Caco-2 (cell line): ENCODE measurements at regions not wholly inside any gene's neighbourhood (a gene's known extent, or its start where the extent isn't known, plus 50 kb on each side); places are given as distances from the start of the nearest gene placed in this dataset.

ENCODE experiments used
- BruUV-seq: library from RNA; stranded (reverse); fragments of 400-500 nt; replicated peaks from 2 replicates; lab custom pipeline; 2021; lab: Mats Ljungman, UMichigan
- CTCF ChIA-PET: fragments of 300-600 bp; sonication (Branson Sonifier 250); formaldehyde crosslinking; loops from one replicate; lab custom pipeline; 2022; ENCODE audit warnings: antibody characterized with exemption; lab: Charles Lee
- POLR2A ChIA-PET: fragments of 300-600 bp; sonication (Branson Sonifier 250); formaldehyde crosslinking; loops from one replicate; lab custom pipeline; 2022; ENCODE audit warnings: antibody characterized with exemption; lab: Charles Lee
- DNase-seq, 2 experiments: peaks; one replicate each; pipeline versions ENCODE4 v3.0.0 to v3.0.0-alpha.2; 2020 to 2022
- H3K27me3 ChIP-seq: replicated peaks from 2 replicates; pipeline ENCODE4 v1.6.0; 2011; ENCODE audit warnings: low read length; ENCODE audit not compliant: control insufficient read depth, insufficient read depth
- H3K36me3 ChIP-seq: 2 replicates; pipeline ENCODE4 v1.5.1; 2011; ENCODE audit warnings: low read length; ENCODE audit not compliant: control insufficient read depth, insufficient read depth
- H3K4me1 ChIP-seq: fragments of 250-450 bp; sonication (Bioruptor Pico); 2 replicates; pipeline ENCODE4 v1.5.1; 2020; ENCODE audit warnings: mild to moderate bottlenecking
- H3K4me3 ChIP-seq: 2 replicates; pipeline ENCODE4 v1.5.1; 2011; ENCODE audit warnings: low read depth, mild to moderate bottlenecking, control low read depth, low read length
- H3K9me3 ChIP-seq: fragments of 250-450 bp; sonication (Bioruptor Pico); 2 replicates; pipeline ENCODE4 v1.5.1; 2020; ENCODE audit warnings: mild to moderate bottlenecking, moderate library complexity
- H3K27ac Mint-ChIP-seq: one replicate; pipeline ENCODE4 v1.8.0; 2022; ENCODE audit warnings: mixed read lengths; ENCODE audit not compliant: unreplicated experiment
- H3K27me3 Mint-ChIP-seq: one replicate; pipeline ENCODE4 v1.8.0; 2022; ENCODE audit warnings: mixed read lengths; ENCODE audit not compliant: insufficient read depth, unreplicated experiment
- H3K36me3 Mint-ChIP-seq: one replicate; pipeline ENCODE4 v1.8.0; 2022; ENCODE audit warnings: mild to moderate bottlenecking, mixed read lengths; ENCODE audit not compliant: insufficient read depth, unreplicated experiment
- H3K4me1 Mint-ChIP-seq: one replicate; pipeline ENCODE4 v1.8.0; 2022; ENCODE audit warnings: low read depth, mixed read lengths; ENCODE audit not compliant: unreplicated experiment
- H3K4me3 Mint-ChIP-seq: one replicate; pipeline ENCODE4 v1.8.0; 2022; ENCODE audit warnings: mild to moderate bottlenecking, moderate library complexity, mixed read lengths; ENCODE audit not compliant: unreplicated experiment
- H3K9me3 Mint-ChIP-seq: one replicate; pipeline ENCODE4 v1.8.0; 2022; ENCODE audit warnings: mixed read lengths; ENCODE audit not compliant: unreplicated experiment
- CTCF ChIP-seq, 2 experiments: fragments of 200-600 bp in 1 of 2; IDR thresholded peaks; 1 replicate in 1 of 2; 2 replicates in 1 of 2; pipeline versions ENCODE4 v1.5.1 to v1.8.0; 2011 to 2022; ENCODE audit warnings: antibody characterized with exemption in 1 of 2, control low read depth in 1 of 2, inconsistent platforms in 1 of 2, low read depth in 1 of 2, low read length in 1 of 2, mild to moderate bottlenecking in 1 of 2, moderate library complexity in 1 of 2; ENCODE audit not compliant: insufficient read depth in 1 of 2, severe bottlenecking in 1 of 2, unreplicated experiment in 1 of 2
- intact Hi-C: fragments of 100-400 bp; cut with micrococcal nuclease; formaldehyde crosslinking; loops from one replicate; pipeline ENCODE4 v1.10.0; 2022; ENCODE audit not compliant: unreplicated experiment

GRCh38 chr18:78563110-78563509 lies 416.5 kb upstream of the SALL3 start:
- Mint-ChIP-seq H3K9me3 (no peaks in the 10 kb centered on the region), H3K27ac (no peak overlapping the region), H3K36me3 (no peaks in the 10 kb centered on the region), H3K4me3 (no peak overlapping the region), H3K4me1 (no peaks in the 10 kb centered on the region), H3K27me3 (no peaks in the 10 kb centered on the region)
- Histone ChIP-seq H3K4me3 (no peak overlapping the region), H3K4me1 (no peaks in the 10 kb centered on the region), H3K36me3 (no peaks in the 10 kb centered on the region), H3K27me3 (no peaks in the 10 kb centered on the region), H3K9me3 (no peaks in the 10 kb centered on the region)
- BruUV-seq = no TSS peak
- intact Hi-C loops = no loop called here
- POLR2A ChIA-PET = no interaction called here
- TF ChIP-seq CTCF (IDR thresholded peaks at IDR 0.05; ENCODE audit: insufficient read depth in 1 of 2, low read depth in 1 of 2, low read length in 1 of 2, severe bottlenecking in 1 of 2, unreplicated experiment in 1 of 2) = no peak
- no peak for DNase-seq
- CTCF ChIA-PET = no interaction called here

GRCh38 chr18:78564030-78564429 lies 415.6 kb upstream of the SALL3 start:
- intact Hi-C loops = no loop called here
- H3K27me3 ChIP-seq = no peaks in the 10 kb centered on the region
- no peak overlapping the region for H3K27ac Mint-ChIP-seq

GRCh38 chr18:78564518-78564917 lies 415.1 kb upstream of the SALL3 start:
- H3K9me3 Mint-ChIP-seq = no peaks in the 10 kb centered on the region
- intact Hi-C loops = no loop called here
- Histone ChIP-seq H3K4me1 (no peaks in the 10 kb centered on the region), H3K27me3 (no peaks in the 10 kb centered on the region), H3K4me3 (no peak overlapping the region), H3K36me3 (no peaks in the 10 kb centered on the region), H3K9me3 (no peaks in the 10 kb centered on the region)
- POLR2A ChIA-PET = no interaction called here
- no peak overlapping the region for H3K4me3 Mint-ChIP-seq
- no peak for DNase-seq
- H3K36me3 Mint-ChIP-seq = no peaks in the 10 kb centered on the region
- no peaks in the 10 kb centered on the region for H3K27me3 Mint-ChIP-seq
- CTCF ChIA-PET = no interaction called here
- no peak for TF ChIP-seq CTCF (IDR thresholded peaks at IDR 0.05; ENCODE audit: insufficient read depth in 1 of 2, low read depth in 1 of 2, low read length in 1 of 2, severe bottlenecking in 1 of 2, unreplicated experiment in 1 of 2)
- H3K27ac Mint-ChIP-seq = no peak overlapping the region
- no peaks in the 10 kb centered on the region for H3K4me1 Mint-ChIP-seq
- BruUV-seq = no TSS peak

More at GRCh38 chr18:78564030-78564429, 415.6 kb upstream of the SALL3 start:
- Histone ChIP-seq H3K4me1 (no peaks in the 10 kb centered on the region), H3K4me3 (no peak overlapping the region), H3K36me3 (no peaks in the 10 kb centered on the region), H3K9me3 (no peaks in the 10 kb centered on the region)
- no peak overlapping the region for H3K4me3 Mint-ChIP-seq
- no peaks in the 10 kb centered on the region for H3K27me3 Mint-ChIP-seq
- no peaks in the 10 kb centered on the region for H3K9me3 Mint-ChIP-seq
- DNase-seq = no peak
- no peak for TF ChIP-seq CTCF (IDR thresholded peaks at IDR 0.05; ENCODE audit: insufficient read depth in 1 of 2, low read depth in 1 of 2, low read length in 1 of 2, severe bottlenecking in 1 of 2, unreplicated experiment in 1 of 2)
- CTCF ChIA-PET = no interaction called here
- H3K4me1 Mint-ChIP-seq = no peaks in the 10 kb centered on the region
- POLR2A ChIA-PET = no interaction called here
- no TSS peak for BruUV-seq
- no peaks in the 10 kb centered on the region for H3K36me3 Mint-ChIP-seq
